Left lung (tissue), 4 donors: ENCODE measurements at regions not wholly inside any gene's neighbourhood (a gene's known extent, or its start where the extent isn't known, plus 50 kb on each side); places are given as distances from the start of the nearest gene placed in this dataset.

Experiments used
- ATAC-seq: fragments of 200-7000 bp; cut with Tn5 transposase; one replicate; pipeline ENCODE4 v1.9.1; 2020; ENCODE audit warnings: moderate library complexity
- DNase-seq, 4 donors: peaks; one replicate each; pipeline ENCODE4 v3.0.0-alpha.2; 2013 to 2020
- H3K27ac ChIP-seq, 2 donors: fragments of 200-600 bp; sonication (generic) in 1 of 2; one replicate each; pipeline versions ENCODE4 v1.5.0 to v1.8.0; 2020 to 2021
- H3K27me3 ChIP-seq, 2 donors: fragments of 200-600 bp; sonication (generic) in 1 of 2; one replicate each; pipeline versions ENCODE4 v1.5.0 to v1.8.0; 2020 to 2021
- H3K36me3 ChIP-seq, 2 donors: fragments of 200-600 bp; sonication (generic) in 1 of 2; one replicate each; pipeline versions ENCODE4 v1.5.0 to v1.8.0; 2020 to 2021
- H3K4me1 ChIP-seq, 2 donors: fragments of 200-600 bp; one replicate each; pipeline ENCODE4 v1.8.0; 2021
- H3K4me3 ChIP-seq, 2 donors: fragments of 200-600 bp; sonication (generic) in 1 of 2; one replicate each; pipeline versions ENCODE4 v1.5.0 to v1.8.0; 2020 to 2021; ENCODE audit warnings: mild to moderate bottlenecking in 1 of 2
- H3K9me3 ChIP-seq, 2 donors: fragments of 200-600 bp; sonication (generic) in 1 of 2; one replicate each; pipeline versions ENCODE4 v1.5.0 to v1.8.0; 2020 to 2021
- intact Hi-C, 2 donors: fragments of 100-400 bp; cut with DNase I; formaldehyde crosslinking; loops; one replicate each; pipeline versions ENCODE4 v1.11.2 to v1.14.2; 2022
- TF ChIP-seq, protein P1 (sequence below), 2 donors: fragments of 200-600 bp; sonication (generic) in 1 of 2; IDR thresholded peaks; one replicate each; pipeline versions ENCODE4 v1.5.0 to v1.8.0; 2021; ENCODE audit warnings: antibody characterized with exemption in 2 of 2
- donor health status: DM: no; HTN: yes; CAD: no.
- donor health status: DM: no; HTN: no; CAD: no.

DNA sequence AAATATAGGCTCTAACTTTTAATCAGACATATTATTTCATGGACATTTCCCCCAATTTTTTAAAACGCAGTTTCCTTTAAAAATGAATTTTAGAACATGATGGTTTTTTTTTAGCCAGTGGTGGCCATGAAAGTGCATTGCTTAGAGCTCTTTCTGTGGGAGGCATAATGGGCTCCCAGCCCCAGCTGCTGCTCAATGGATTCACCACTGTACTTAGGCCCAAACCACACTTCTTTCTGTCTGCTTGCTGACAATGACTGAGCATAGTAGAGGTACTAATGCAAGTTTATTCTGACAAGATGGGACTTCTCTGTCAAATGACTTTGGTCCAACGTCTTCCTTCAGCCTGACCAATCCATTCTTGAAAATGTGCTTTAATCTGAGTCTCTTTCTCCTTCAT, 400.2 kb upstream of the GRIA3 start:
- Histone ChIP-seq H3K27ac (no peak overlapping the region), H3K9me3 (no peaks in the 10 kb centered on the region)

DNA sequence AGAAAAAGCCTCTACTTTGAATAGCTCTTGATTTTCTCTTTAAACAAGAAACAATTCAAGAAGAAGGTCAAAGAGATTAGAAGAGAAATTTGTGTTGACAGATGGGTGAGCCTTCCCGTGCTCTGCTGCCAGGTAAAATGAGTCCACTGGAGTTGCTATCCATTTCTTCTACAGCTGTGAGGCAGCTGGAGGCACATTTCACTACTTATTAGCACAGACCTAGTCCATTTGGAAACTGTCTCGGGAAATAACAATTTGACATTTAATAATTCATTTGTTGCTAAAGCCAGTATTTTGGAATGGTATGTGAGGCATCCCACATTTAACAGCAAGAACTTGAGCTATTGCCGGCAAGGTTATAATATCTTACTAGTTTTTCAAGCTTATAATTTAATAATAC, 396.8 kb upstream of the GRIA3 start:
- no peak overlapping the region for H3K4me3 ChIP-seq
- no peaks in the 10 kb centered on the region for H3K36me3 ChIP-seq
- ATAC-seq (no peak), DNase-seq (no peak)
- H3K27ac ChIP-seq, result no peak overlapping the region
- no peaks in the 10 kb centered on the region for H3K9me3 ChIP-seq
- H3K4me1 ChIP-seq, result no peaks in the 10 kb centered on the region
- intact Hi-C loops, result no loop called here
- H3K27me3 ChIP-seq, result no peaks in the 10 kb centered on the region
- TF ChIP-seq, protein P1, sequence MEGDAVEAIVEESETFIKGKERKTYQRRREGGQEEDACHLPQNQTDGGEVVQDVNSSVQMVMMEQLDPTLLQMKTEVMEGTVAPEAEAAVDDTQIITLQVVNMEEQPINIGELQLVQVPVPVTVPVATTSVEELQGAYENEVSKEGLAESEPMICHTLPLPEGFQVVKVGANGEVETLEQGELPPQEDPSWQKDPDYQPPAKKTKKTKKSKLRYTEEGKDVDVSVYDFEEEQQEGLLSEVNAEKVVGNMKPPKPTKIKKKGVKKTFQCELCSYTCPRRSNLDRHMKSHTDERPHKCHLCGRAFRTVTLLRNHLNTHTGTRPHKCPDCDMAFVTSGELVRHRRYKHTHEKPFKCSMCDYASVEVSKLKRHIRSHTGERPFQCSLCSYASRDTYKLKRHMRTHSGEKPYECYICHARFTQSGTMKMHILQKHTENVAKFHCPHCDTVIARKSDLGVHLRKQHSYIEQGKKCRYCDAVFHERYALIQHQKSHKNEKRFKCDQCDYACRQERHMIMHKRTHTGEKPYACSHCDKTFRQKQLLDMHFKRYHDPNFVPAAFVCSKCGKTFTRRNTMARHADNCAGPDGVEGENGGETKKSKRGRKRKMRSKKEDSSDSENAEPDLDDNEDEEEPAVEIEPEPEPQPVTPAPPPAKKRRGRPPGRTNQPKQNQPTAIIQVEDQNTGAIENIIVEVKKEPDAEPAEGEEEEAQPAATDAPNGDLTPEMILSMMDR (IDR thresholded peaks at IDR 0.05), result no peak

More for the DNA sequence above, 400.2 kb upstream of the GRIA3 start:
- TF ChIP-seq, protein P1 (IDR thresholded peaks at IDR 0.05), result no peak
- Histone ChIP-seq H3K36me3 (no peaks in the 10 kb centered on the region), H3K4me1 (no peaks in the 10 kb centered on the region), H3K27me3 (no peaks in the 10 kb centered on the region), H3K4me3 (no peak overlapping the region)
- intact Hi-C loops, result no loop called here
- ATAC-seq, result no peak
- no peak for DNase-seq

DNA sequence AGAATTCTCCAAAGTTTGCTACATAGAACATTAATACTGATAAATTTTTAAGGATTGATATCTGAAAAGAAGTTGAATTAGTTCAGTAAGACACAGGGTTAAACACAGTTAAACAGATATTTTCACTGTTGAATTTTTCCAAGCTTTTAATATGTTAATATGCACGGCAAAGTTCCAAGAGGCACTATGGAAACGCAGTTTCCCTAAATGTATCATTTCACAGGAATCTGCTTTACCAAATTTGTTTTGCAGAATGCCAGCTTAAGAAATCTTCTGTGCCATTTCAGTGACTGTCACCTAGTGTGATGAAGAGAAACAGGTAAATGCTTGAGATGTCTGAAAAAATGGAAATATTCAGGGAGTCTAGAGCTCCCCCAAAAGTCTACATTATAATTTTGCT, 395.9 kb upstream of the GRIA3 start:
- DNase-seq, result no peak
- no peak for ATAC-seq
- Histone ChIP-seq H3K36me3 (no peaks in the 10 kb centered on the region), H3K4me1 (no peaks in the 10 kb centered on the region), H3K4me3 (no peak overlapping the region), H3K9me3 (no peaks in the 10 kb centered on the region), H3K27me3 (no peaks in the 10 kb centered on the region), H3K27ac (no peak overlapping the region)
- intact Hi-C loops, result no loop called here
- TF ChIP-seq, protein P1 (IDR thresholded peaks at IDR 0.05), result no peak

DNA sequence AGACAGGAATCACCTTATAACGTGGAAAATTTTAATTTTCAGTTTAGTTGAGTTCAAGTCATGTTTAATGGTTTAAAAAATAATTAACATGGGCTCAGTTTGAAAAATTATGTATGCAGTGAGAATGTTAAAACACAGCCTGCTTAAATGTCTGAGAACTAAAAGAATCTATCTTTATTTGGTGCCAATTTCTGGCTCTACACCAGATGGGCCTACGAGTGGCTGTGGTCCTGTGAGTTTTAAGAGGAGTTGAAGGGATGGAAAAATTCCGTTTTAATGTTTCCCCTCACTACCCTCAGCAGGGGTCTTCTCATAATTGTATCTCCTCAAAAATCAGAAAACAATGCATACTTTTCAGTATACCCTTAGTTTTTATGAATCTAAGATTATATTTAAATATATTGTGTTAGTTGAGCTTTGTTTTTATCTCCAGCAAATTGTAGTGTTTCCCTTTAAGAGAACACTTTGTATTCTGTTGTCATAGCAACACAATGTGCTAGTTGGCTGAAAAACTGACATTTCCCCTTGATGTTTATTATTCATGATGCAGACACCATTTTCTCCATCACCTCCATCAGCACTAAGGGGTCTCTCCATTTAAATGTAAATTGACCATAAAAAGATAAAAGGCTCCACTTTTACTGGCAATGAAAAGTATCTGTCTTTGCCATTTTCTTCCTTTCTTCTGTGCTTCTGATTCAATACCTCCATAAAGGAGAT, 393.5 kb upstream of the GRIA3 start:
- no peak overlapping the region for H3K4me3 ChIP-seq
- TF ChIP-seq, protein P1 (IDR thresholded peaks at IDR 0.05), result no peak
- intact Hi-C loops, result no loop called here

DNA sequence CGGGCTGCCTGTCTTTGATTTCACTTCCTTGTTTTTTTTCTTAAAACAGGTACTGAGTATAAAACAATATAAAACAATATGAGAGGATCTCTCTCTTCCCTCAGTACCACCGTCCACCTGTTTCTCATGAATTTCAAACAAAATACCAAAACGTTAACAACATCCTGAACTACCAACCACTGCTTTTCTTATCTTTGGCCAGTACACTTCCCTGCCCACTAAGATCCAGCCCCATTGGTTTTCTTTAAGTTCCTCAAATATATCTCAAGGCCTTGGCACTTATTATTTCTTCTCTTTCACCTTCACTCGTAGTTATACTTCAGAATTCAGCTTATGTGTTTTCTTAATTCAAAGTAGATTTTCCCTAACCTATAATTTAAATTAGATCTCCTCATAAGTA, 370.2 kb upstream of the GRIA3 start:
- Histone ChIP-seq H3K36me3 (no peaks in the 10 kb centered on the region), H3K4me3 (no peak overlapping the region), H3K4me1 (no peaks in the 10 kb centered on the region), H3K27me3 (no peaks in the 10 kb centered on the region), H3K27ac (no peak overlapping the region), H3K9me3 (no peaks in the 10 kb centered on the region)
- DNase-seq (no peak), ATAC-seq (no peak)
- intact Hi-C loops, result no loop called here
- TF ChIP-seq, protein P1 (IDR thresholded peaks at IDR 0.05), result no peak

More for the DNA sequence above, 393.5 kb upstream of the GRIA3 start:
- Histone ChIP-seq H3K36me3 (no peaks in the 10 kb centered on the region), H3K27ac (no peak overlapping the region), H3K27me3 (no peaks in the 10 kb centered on the region), H3K4me1 (no peaks in the 10 kb centered on the region), H3K9me3 (no peaks in the 10 kb centered on the region)
- no peak for DNase-seq
- ATAC-seq, result no peak
